Midbrain (tissue), 1 donor: ENCODE measurements at regions not wholly inside any gene's neighbourhood (a gene's known extent, or its start where the extent isn't known, plus 50 kb on each side); places are given as distances from the start of the nearest gene placed in this dataset.

ENCODE experiments used
- DNase-seq: peaks from one replicate; lab custom pipeline; 2025; lab: John Stamatoyannopoulos, UW

- DNase-seq, result peak; percentile 93
These were observed 49.7 kb upstream of the ATF3 start for GRCh38 chr1:212558693-212559480.
